IMR-90 (cell line): ENCODE measurements at regions not wholly inside any gene's neighbourhood (a gene's known extent, or its start where the extent isn't known, plus 50 kb on each side); places are given as distances from the start of the nearest gene placed in this dataset.

Source experiments
- ATAC-seq: fragments of 200-7000 bp; cut with Tn5 transposase; 2 replicates; pipeline ENCODE4 v1.9.1; 2020; ENCODE audit warnings: low read depth, mild to moderate bottlenecking, moderate library complexity
- BruUV-seq: library from RNA; stranded (reverse); fragments of 400-500 nt; replicated peaks from 2 replicates; lab custom pipeline; 2021; lab: Mats Ljungman, UMichigan
- CTCF ChIA-PET: fragments of 300-600 bp; formaldehyde crosslinking; extraction: SDS; loops from one replicate; lab custom pipeline; 2021; ENCODE audit warnings: antibody characterized with exemption; lab: Yijun Ruan, JAX
- POLR2A ChIA-PET: fragments of 300-600 bp; sonication (Branson Sonifier 250); formaldehyde crosslinking; loops from one replicate; lab custom pipeline; 2022; ENCODE audit warnings: antibody characterized with exemption; ENCODE audit not compliant: unreplicated experiment; lab: Charles Lee
- DNase-seq: peaks from one replicate; pipeline ENCODE4 v3.0.0; 2013
- H2AFZ ChIP-seq: replicated peaks from 2 replicates; pipeline ENCODE3; 2013; ENCODE audit warnings: low read length, mild to moderate bottlenecking; ENCODE audit not compliant: poor library complexity
- H2AK5ac ChIP-seq: 2 replicates; pipeline ENCODE4 v1.6.1; 2013; ENCODE audit warnings: low read depth, low read length, inconsistent platforms
- H2AK9ac ChIP-seq: replicated peaks from 2 replicates; pipeline ENCODE3; 2013; ENCODE audit warnings: mild to moderate bottlenecking, low read depth, low read length, moderate library complexity; ENCODE audit not compliant: poor library complexity
- H2BK120ac ChIP-seq: 2 replicates; pipeline ENCODE4 v1.6.1; 2013; ENCODE audit warnings: low read depth, low read length, inconsistent platforms
- H2BK15ac ChIP-seq: 3 replicates; pipeline ENCODE4 v1.6.1; 2013; ENCODE audit warnings: low read depth, low read length, inconsistent platforms
- H2BK20ac ChIP-seq: 2 replicates; pipeline ENCODE4 v1.6.1; 2013; ENCODE audit warnings: low read depth, mild to moderate bottlenecking, inconsistent platforms, low read length, moderate library complexity
- H2BK5ac ChIP-seq: 2 replicates; pipeline ENCODE4 v1.6.1; 2013; ENCODE audit warnings: mild to moderate bottlenecking, low read depth, low read length, inconsistent platforms; ENCODE audit not compliant: poor library complexity, severe bottlenecking
- H3K14ac ChIP-seq: replicated peaks from 2 replicates; pipeline ENCODE4 v1.6.1; 2013; ENCODE audit warnings: low read depth, low read length, inconsistent platforms
- H3K18ac ChIP-seq: 2 replicates; pipeline ENCODE4 v1.6.1; 2013; ENCODE audit warnings: low read depth, low read length, control low read depth
- H3K23ac ChIP-seq: 2 replicates; pipeline ENCODE4 v1.6.1; 2013; ENCODE audit warnings: low read depth, low read length, inconsistent platforms
- H3K27ac ChIP-seq: 2 replicates; pipeline ENCODE4 v1.5.1; 2013; ENCODE audit warnings: mild to moderate bottlenecking, control low read depth, low read length; ENCODE audit not compliant: insufficient read depth
- H3K27me3 ChIP-seq: 2 replicates; pipeline ENCODE4 v1.6.1; 2013; ENCODE audit warnings: low read length; ENCODE audit not compliant: control insufficient read depth, insufficient read depth
- H3K36me3 ChIP-seq: 2 replicates; pipeline ENCODE4 v1.6.1; 2013; ENCODE audit warnings: low read length, mixed read lengths; ENCODE audit not compliant: control insufficient read depth, insufficient read depth
- H3K4ac ChIP-seq: 2 replicates; pipeline ENCODE4 v1.6.1; 2013; ENCODE audit warnings: low read depth, low read length, inconsistent platforms
- H3K4me1 ChIP-seq: 2 replicates; pipeline ENCODE4 v1.6.1; 2013; ENCODE audit warnings: low read length, mixed read lengths; ENCODE audit not compliant: control insufficient read depth, insufficient read depth
- H3K4me2 ChIP-seq: 2 replicates; pipeline ENCODE4 v1.6.1; 2013; ENCODE audit warnings: low read depth, mild to moderate bottlenecking, control low read depth, low read length, moderate library complexity
- H3K4me3 ChIP-seq: 2 replicates; pipeline ENCODE4 v1.5.1; 2013; ENCODE audit warnings: low read depth, mild to moderate bottlenecking, control low read depth, low read length, moderate library complexity; ENCODE audit not compliant: insufficient read depth
- H3K56ac ChIP-seq: 2 replicates; pipeline ENCODE4 v1.6.1; 2013; ENCODE audit warnings: low read length, inconsistent platforms; ENCODE audit not compliant: insufficient read depth; ENCODE audit errors: extremely low read depth
- H3K79me1 ChIP-seq, 2 experiments: 2 replicates each; pipeline ENCODE4 v1.6.1; 2013; ENCODE audit warnings: low read length in 2 of 2, inconsistent platforms in 1 of 2, low read depth in 1 of 2
- H3K9ac ChIP-seq: 2 replicates; pipeline ENCODE4 v1.6.1; 2013; ENCODE audit warnings: low read depth, low read length, control low read depth
- H3K9me1 ChIP-seq: 2 replicates; pipeline ENCODE4 v1.6.1; 2013; ENCODE audit warnings: low read length, inconsistent platforms; ENCODE audit not compliant: insufficient read depth
- H3K9me3 ChIP-seq: 2 replicates; pipeline ENCODE4 v1.6.1; 2013; ENCODE audit warnings: low read length; ENCODE audit not compliant: control insufficient read depth, insufficient read depth
- H4K20me1 ChIP-seq: 2 replicates; pipeline ENCODE4 v1.6.1; 2013; ENCODE audit warnings: low read length, inconsistent platforms; ENCODE audit not compliant: insufficient read depth
- H4K5ac ChIP-seq: 2 replicates; pipeline ENCODE4 v1.6.1; 2013; ENCODE audit warnings: mild to moderate bottlenecking, low read depth, low read length, control low read depth
- H4K8ac ChIP-seq, 2 experiments: 2 replicates each; pipeline ENCODE4 v1.6.1; 2013; ENCODE audit warnings: low read depth in 2 of 2, low read length in 2 of 2, control low read depth in 1 of 2, inconsistent platforms in 1 of 2
- H4K91ac ChIP-seq: 2 replicates; pipeline ENCODE4 v1.6.1; 2013; ENCODE audit warnings: low read depth, low read length, inconsistent platforms; ENCODE audit not compliant: insufficient read depth
- BHLHE40 ChIP-seq: fragments of 150-350 bp; IDR thresholded peaks from 2 replicates; pipeline ENCODE4 v1.6.1; 2016; ENCODE audit warnings: mild to moderate bottlenecking, low read depth, low read length
- CEBPB ChIP-seq: IDR thresholded peaks from 2 replicates; pipeline ENCODE4 v1.6.1; 2012; ENCODE audit warnings: low read depth, low read length, improper control_type of control experiment
- CHD1 ChIP-seq: IDR thresholded peaks from 2 replicates; pipeline ENCODE4 v1.6.1; 2012; ENCODE audit warnings: low read depth, low read length, improper control_type of control experiment
- FOS ChIP-seq: fragments of 150-350 bp; IDR thresholded peaks from 2 replicates; pipeline ENCODE4 v1.6.1; 2016; ENCODE audit warnings: low read depth, low read length
- MAFK ChIP-seq: IDR thresholded peaks from 2 replicates; pipeline ENCODE4 v1.6.1; 2012; ENCODE audit warnings: low read depth, low read length, improper control_type of control experiment
- MAZ ChIP-seq: IDR thresholded peaks from 2 replicates; pipeline ENCODE4 v1.6.1; 2012; ENCODE audit warnings: low read depth, mild to moderate bottlenecking, low read length, improper control_type of control experiment, moderate library complexity, borderline replicate concordance
- MXI1 ChIP-seq: IDR thresholded peaks from 2 replicates; pipeline ENCODE4 v1.6.1; 2012; ENCODE audit warnings: low read depth, mild to moderate bottlenecking, low read length, moderate library complexity, borderline replicate concordance
- NFE2L2 ChIP-seq: fragments of 150-350 bp; IDR thresholded peaks from 2 replicates; pipeline ENCODE4 v1.6.1; 2016; ENCODE audit warnings: low read depth, mild to moderate bottlenecking, low read length
- POLR2A ChIP-seq: IDR thresholded peaks from 2 replicates; pipeline ENCODE4 v1.6.1; 2012; ENCODE audit warnings: mild to moderate bottlenecking, low read depth, low read length
- RCOR1 ChIP-seq: IDR thresholded peaks from 2 replicates; pipeline ENCODE4 v1.6.1; 2012; ENCODE audit warnings: mild to moderate bottlenecking, low read length, improper control_type of control experiment; ENCODE audit not compliant: insufficient replicate concordance
- RFX5 ChIP-seq: IDR thresholded peaks from 2 replicates; pipeline ENCODE4 v1.8.0; 2012; ENCODE audit warnings: low read depth, mild to moderate bottlenecking, low read length, moderate library complexity
- SMC3 ChIP-seq: fragments of 150-350 bp; IDR thresholded peaks from 2 replicates; pipeline ENCODE4 v1.6.1; 2016; ENCODE audit warnings: low read depth, mild to moderate bottlenecking, antibody characterized with exemption, low read length, moderate library complexity
- WGBS, 2 experiments: methylation state at CpG; one replicate each; pipeline versions ENCODE4 v1.1.5 to v1.1.7; 2013; ENCODE audit warnings: missing lambda C conversion rate in 2 of 2; ENCODE audit not compliant: insufficient read length in 1 of 2; ENCODE audit errors: extremely low coverage in 2 of 2; 5-methylcytosine and 5-hydroxymethylcytosine counted together
- dilution Hi-C: fragments of 300-500 bp; cut with HindIII; formaldehyde crosslinking; loops from one replicate; pipeline ENCODE4 v1.14.3; 2018; ENCODE audit warnings: low sequenced_read_pairs; ENCODE audit not compliant: unreplicated experiment
- in situ Hi-C: fragments of 300-500 bp; cut with MboI; formaldehyde crosslinking; loops from 3 replicates; pipeline ENCODE4 v1.14.3; 2019; ENCODE audit warnings: low sequenced_read_pairs, inconsistent platforms, mixed read lengths
- intact Hi-C: fragments of 100-400 bp; cut with micrococcal nuclease; formaldehyde crosslinking; loops from 2 replicates; pipeline ENCODE4 v1.10.0; 2022
- TF ChIP-seq, protein P1 (sequence below): fragments of 150-350 bp; IDR thresholded peaks from 2 replicates; pipeline ENCODE4 v1.6.1; 2016; ENCODE audit warnings: low read depth, mild to moderate bottlenecking, low read length, moderate library complexity, borderline replicate concordance
- TF ChIP-seq, protein P2 (sequence below): fragments of 150-350 bp; IDR thresholded peaks from 2 replicates; pipeline ENCODE4 v1.6.1; 2017; ENCODE audit warnings: mild to moderate bottlenecking, antibody characterized with exemption, low read length, low read depth

DNA sequence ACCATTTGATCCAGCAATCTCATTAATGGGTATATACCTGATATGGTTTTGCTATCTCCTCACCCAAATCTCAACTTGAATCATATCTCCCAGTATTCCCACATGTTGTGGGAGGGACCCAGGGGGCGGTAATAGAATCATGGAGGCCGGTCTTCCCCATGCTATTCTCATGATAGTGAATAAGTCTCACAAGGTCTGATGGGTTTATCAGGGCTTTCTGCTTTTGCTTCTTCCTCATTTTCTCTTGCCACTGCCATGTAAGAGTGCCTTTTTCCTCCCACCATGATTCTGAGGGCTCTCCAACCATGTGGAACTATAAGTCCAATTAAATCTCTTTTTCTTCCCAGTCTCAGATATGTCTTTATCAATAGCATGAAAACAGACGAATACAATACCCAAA lies 74.5 kb upstream of the APC start:
- no peak overlapping the region for H2BK20ac ChIP-seq
- no peak for DNase-seq
- ChIA-PET POLR2A (no interaction called here), CTCF (no interaction called here)
- H3K14ac ChIP-seq = no peak overlapping the region
- no peak overlapping the region for H3K23ac ChIP-seq
- in situ Hi-C loops = no loop called here
- no peak overlapping the region for H3K4ac ChIP-seq
- H3K9me3 ChIP-seq = no peaks in the 10 kb centered on the region
- intact Hi-C loops = no loop called here
- no peak overlapping the region for H3K56ac ChIP-seq
- no peak overlapping the region for H3K9ac ChIP-seq
- no peak overlapping the region for H2AK5ac ChIP-seq
- H3K4me1 ChIP-seq = no peaks in the 10 kb centered on the region
- no peak overlapping the region for H2BK120ac ChIP-seq
- no peak overlapping the region for H3K4me3 ChIP-seq
- H4K91ac ChIP-seq = no peak overlapping the region
- H3K27ac ChIP-seq = no peak overlapping the region
- WGBS, 2 experiments = no CpG with 5 or more reads among the region's 3 CpGs
- H3K4me2 ChIP-seq = no peak overlapping the region
- no peaks in the 10 kb centered on the region for H3K79me1 ChIP-seq
- no peak overlapping the region for H2BK15ac ChIP-seq
- no peaks in the 10 kb centered on the region for H3K36me3 ChIP-seq
- TF ChIP-seq, protein P1, sequence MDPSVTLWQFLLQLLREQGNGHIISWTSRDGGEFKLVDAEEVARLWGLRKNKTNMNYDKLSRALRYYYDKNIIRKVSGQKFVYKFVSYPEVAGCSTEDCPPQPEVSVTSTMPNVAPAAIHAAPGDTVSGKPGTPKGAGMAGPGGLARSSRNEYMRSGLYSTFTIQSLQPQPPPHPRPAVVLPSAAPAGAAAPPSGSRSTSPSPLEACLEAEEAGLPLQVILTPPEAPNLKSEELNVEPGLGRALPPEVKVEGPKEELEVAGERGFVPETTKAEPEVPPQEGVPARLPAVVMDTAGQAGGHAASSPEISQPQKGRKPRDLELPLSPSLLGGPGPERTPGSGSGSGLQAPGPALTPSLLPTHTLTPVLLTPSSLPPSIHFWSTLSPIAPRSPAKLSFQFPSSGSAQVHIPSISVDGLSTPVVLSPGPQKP = no peak
- no peak for TF ChIP-seq RFX5
- TF ChIP-seq, protein P2, sequence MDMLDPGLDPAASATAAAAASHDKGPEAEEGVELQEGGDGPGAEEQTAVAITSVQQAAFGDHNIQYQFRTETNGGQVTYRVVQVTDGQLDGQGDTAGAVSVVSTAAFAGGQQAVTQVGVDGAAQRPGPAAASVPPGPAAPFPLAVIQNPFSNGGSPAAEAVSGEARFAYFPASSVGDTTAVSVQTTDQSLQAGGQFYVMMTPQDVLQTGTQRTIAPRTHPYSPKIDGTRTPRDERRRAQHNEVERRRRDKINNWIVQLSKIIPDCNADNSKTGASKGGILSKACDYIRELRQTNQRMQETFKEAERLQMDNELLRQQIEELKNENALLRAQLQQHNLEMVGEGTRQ = no peak
- TF ChIP-seq SMC3 = no peak
- TF ChIP-seq MAZ = no peak
- TF ChIP-seq MXI1 = no peak
- no peak for TF ChIP-seq POLR2A
- TF ChIP-seq NFE2L2 = no peak
- TF ChIP-seq RCOR1 = no peak
- no peak for TF ChIP-seq BHLHE40
- TF ChIP-seq FOS = no peak
- TF ChIP-seq CEBPB = no peak
- TF ChIP-seq MAFK = no peak
- TF ChIP-seq CHD1 = no peak
- H3K18ac ChIP-seq = no peak overlapping the region
- H3K27me3 ChIP-seq = no peaks in the 10 kb centered on the region
- H4K5ac ChIP-seq = no peak overlapping the region
- H2BK5ac ChIP-seq = no peak overlapping the region
- no peak overlapping the region for H4K8ac ChIP-seq
- no TSS peak for BruUV-seq
- no peaks in the 10 kb centered on the region for H3K9me1 ChIP-seq
- H4K20me1 ChIP-seq = no peaks in the 10 kb centered on the region
- dilution Hi-C loops = no loop called here
- H2AK9ac ChIP-seq = no peak overlapping the region
- no peak for ATAC-seq
- no peak overlapping the region for H2AFZ ChIP-seq
